Mucosa of rectum (tissue), 2 donors: ENCODE measurements at regions not wholly inside any gene's neighbourhood (a gene's known extent, or its start where the extent isn't known, plus 50 kb on each side); places are given as distances from the start of the nearest gene placed in this dataset.
A peak's percentile ranks its signal among the peaks of the same experiment; 100 is the strongest.

Source experiments
- H3K27ac ChIP-seq, 2 donors: one replicate each; pipeline ENCODE4 v1.7.0; 2013; ENCODE audit warnings: inconsistent platforms in 2 of 2, low read depth in 2 of 2, low read length in 2 of 2
- H3K27me3 ChIP-seq, 2 donors: one replicate each; pipeline ENCODE4 v1.7.0; 2013; ENCODE audit warnings: low read length in 2 of 2; ENCODE audit not compliant: control insufficient read depth in 2 of 2, insufficient read depth in 2 of 2
- H3K36me3 ChIP-seq, 2 donors: one replicate each; pipeline ENCODE4 v1.7.0; 2013; ENCODE audit warnings: low read length in 2 of 2; ENCODE audit not compliant: control insufficient read depth in 2 of 2, insufficient read depth in 2 of 2
- H3K4me1 ChIP-seq, 2 donors: one replicate each; pipeline ENCODE4 v1.7.0; 2013; ENCODE audit warnings: low read length in 2 of 2, mild to moderate bottlenecking in 1 of 2; ENCODE audit not compliant: control insufficient read depth in 2 of 2, insufficient read depth in 2 of 2
- H3K4me3 ChIP-seq, 2 donors: one replicate each; pipeline ENCODE4 v1.7.0; 2013; ENCODE audit warnings: low read length in 2 of 2
- H3K9ac ChIP-seq, 2 donors: one replicate each; pipeline ENCODE4 v1.7.0; 2013; ENCODE audit warnings: low read length in 2 of 2, low read depth in 1 of 2, mild to moderate bottlenecking in 1 of 2
- H3K9me3 ChIP-seq, 2 donors: one replicate each; pipeline ENCODE4 v1.7.0; 2013; ENCODE audit warnings: low read length in 2 of 2; ENCODE audit not compliant: control insufficient read depth in 2 of 2
- donor health status: healthy.
- donor health status: Normal muscosa, but diverticular disease.

DNA sequence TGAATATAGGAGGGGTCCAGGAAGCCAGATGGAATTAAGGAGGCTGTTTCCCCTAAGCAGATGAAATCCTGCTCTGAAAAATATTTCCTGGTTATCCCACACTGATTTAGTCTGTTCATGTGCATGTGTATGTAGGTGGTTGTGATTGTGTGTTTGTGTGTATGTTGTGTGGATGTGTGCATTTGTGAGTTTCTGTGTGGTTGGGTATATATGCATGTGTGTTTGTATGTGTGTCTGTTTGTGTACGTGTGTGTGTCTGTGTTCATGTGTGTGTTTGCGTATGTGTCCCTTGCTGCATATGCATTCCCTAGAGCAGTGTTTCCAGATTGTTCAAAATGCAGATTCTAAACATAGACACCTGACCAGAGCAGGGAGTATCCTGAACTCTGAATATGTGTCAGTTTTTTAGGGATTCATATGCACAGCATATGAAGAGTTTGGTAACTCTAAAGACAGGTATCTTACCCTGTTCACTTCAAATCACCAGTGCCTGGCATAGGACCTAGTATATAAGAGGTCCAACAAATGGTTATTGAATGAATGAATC, 239.8 kb downstream of the MAFB start:
- H3K9me3 ChIP-seq: no peaks in the 10 kb centered on the region
- H3K27ac ChIP-seq: no peak overlapping the region
- no peaks in the 10 kb centered on the region for H3K4me1 ChIP-seq
- H3K36me3 ChIP-seq: no peaks in the 10 kb centered on the region
- no peaks in the 10 kb centered on the region for H3K27me3 ChIP-seq
- H3K4me3 ChIP-seq: no peak overlapping the region
- H3K9ac ChIP-seq: no peak overlapping the region

DNA sequence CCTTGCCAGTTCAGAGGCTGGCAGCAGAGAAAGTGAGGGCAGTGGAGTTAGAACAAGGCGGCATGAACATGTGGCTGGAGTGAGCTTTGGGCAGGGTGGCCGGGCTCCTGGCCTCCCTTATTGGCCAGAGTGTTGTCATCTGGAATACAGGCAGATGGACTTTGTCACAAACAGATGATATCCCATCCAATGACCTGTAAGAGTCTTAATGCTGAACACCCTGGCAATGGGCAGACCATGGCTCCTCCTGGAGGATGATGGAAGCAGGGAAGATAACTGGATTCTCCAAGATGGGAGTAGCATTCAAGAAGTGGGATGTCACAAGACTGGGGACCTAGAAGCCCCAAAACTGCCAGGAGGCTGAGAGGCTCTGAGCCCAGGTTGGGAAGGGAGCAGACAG, 242.1 kb downstream of the MAFB start:
- Histone ChIP-seq H3K27me3 (no peaks in the 10 kb centered on the region), H3K36me3 (no peaks in the 10 kb centered on the region), H3K9me3 (no peaks in the 10 kb centered on the region), H3K4me3 (no peak overlapping the region), H3K27ac (no peak overlapping the region), H3K9ac (no peak overlapping the region), H3K4me1 (no peaks in the 10 kb centered on the region)

DNA sequence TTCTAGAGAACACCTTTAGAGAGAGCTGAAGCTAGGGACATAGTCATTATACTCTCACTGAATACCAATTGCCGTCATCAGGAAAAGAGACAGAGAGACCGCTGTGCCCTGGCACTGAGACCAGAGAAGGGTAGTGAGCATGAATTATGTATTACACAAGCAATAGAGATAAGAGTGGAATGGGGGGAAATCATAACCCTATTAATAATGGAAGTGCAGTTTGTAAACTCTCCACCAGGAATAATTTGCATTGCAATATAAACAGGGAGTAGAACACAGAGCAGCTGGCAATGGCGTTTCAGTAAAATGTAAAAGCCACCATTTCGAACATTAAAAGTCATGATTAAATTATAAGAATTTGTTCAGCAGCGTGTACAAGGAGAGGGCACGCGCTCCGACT, 244.5 kb downstream of the MAFB start:
- H3K4me1 ChIP-seq: no peaks in the 10 kb centered on the region
- no peak overlapping the region for H3K4me3 ChIP-seq
- no peaks in the 10 kb centered on the region for H3K9me3 ChIP-seq
- H3K36me3 ChIP-seq: no peaks in the 10 kb centered on the region
- no peaks in the 10 kb centered on the region for H3K27me3 ChIP-seq
- peak overlapping the region in 1 of 2 donors; percentile 29 for H3K9ac ChIP-seq
- no peak overlapping the region for H3K27ac ChIP-seq

DNA sequence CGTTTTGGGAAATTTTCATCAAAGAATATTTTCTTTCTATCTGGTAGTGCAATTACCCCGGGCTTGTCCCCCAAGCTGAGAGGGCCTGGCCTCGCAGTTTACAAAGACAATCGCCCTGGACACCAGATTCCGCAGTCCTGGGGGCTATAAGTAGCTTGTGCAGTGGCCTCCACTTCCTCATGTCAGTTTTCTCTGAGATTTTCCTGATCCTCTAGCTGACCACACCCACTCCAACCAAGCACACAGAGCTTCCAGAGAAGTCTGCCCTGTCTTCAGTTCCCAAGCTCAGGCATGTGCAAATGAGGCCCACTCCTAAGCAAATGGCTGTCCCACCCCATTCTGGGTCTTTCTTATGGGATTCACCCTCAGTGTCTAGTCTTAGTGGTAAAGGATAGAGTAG, 245.3 kb downstream of the MAFB start:
- Histone ChIP-seq H3K9me3 (no peaks in the 10 kb centered on the region), H3K9ac (no peak overlapping the region), H3K27ac (no peak overlapping the region)

DNA sequence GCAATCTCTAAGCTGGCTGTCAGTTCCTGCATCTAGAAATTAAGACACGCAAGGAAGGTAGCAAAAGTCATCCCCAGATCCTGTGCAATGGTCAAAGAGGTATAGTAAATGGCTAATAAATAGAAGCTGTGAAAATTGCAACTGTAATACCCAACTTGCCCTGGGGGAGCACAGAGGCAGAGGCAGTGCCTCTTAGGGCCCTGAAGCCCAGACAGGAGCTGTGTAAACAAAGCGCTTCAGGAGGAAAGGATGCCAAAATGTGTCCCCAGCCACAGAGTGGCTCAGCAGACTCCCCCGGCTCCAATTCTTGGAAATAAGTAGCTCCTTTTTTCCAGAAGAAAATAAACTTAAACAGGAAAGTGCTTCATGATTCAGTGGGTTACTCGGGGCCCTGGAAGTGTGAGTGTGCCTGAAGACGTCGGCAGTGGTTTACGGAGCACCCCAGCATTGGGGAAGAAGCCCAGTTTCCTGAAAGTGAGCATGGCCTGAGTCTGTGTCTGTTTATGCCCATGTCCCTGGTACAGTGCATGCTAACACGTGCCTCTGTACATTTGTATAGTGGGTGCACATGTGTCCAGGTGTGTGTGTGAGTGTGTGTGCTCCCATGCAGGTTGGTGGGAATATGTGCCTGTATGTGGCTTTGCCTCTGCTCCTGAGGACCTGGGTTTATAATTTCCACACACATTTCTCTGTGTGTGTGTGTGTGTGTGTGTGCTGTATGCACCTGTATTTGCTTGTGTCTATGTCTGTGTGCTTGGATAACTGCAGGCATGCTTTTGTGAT, 246.7 kb downstream of the MAFB start:
- Histone ChIP-seq H3K9ac (no peak overlapping the region), H3K9me3 (no peaks in the 10 kb centered on the region), H3K27me3 (no peaks in the 10 kb centered on the region), H3K36me3 (no peaks in the 10 kb centered on the region), H3K4me3 (no peak overlapping the region), H3K27ac (no peak overlapping the region), H3K4me1 (no peaks in the 10 kb centered on the region)

More for the DNA sequence above, 245.3 kb downstream of the MAFB start:
- Histone ChIP-seq H3K4me3 (no peak overlapping the region), H3K4me1 (no peaks in the 10 kb centered on the region), H3K27me3 (no peaks in the 10 kb centered on the region), H3K36me3 (no peaks in the 10 kb centered on the region)

DNA sequence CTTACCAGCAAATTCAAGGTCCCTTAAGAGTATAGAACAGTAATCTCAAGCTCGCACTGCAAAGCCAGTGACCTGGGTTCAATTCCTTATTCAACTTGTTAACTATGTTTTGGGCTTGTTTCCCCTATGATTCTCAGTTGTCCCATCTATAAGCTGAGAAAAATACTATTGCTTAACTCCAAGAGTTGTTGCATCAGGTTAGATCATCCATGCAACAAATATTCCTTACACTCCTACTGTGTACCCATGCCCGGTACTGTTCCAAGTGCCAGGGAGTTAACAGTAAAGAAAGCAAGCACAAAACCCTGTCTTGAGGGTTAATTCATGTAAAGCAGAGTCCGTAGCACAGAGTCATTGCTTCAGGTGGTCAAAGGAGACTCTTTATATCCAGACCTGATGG, 247.3 kb downstream of the MAFB start:
- Histone ChIP-seq H3K9ac (no peak overlapping the region), H3K9me3 (no peaks in the 10 kb centered on the region), H3K36me3 (no peaks in the 10 kb centered on the region), H3K4me3 (no peak overlapping the region), H3K4me1 (no peaks in the 10 kb centered on the region), H3K27me3 (no peaks in the 10 kb centered on the region), H3K27ac (no peak overlapping the region)

DNA sequence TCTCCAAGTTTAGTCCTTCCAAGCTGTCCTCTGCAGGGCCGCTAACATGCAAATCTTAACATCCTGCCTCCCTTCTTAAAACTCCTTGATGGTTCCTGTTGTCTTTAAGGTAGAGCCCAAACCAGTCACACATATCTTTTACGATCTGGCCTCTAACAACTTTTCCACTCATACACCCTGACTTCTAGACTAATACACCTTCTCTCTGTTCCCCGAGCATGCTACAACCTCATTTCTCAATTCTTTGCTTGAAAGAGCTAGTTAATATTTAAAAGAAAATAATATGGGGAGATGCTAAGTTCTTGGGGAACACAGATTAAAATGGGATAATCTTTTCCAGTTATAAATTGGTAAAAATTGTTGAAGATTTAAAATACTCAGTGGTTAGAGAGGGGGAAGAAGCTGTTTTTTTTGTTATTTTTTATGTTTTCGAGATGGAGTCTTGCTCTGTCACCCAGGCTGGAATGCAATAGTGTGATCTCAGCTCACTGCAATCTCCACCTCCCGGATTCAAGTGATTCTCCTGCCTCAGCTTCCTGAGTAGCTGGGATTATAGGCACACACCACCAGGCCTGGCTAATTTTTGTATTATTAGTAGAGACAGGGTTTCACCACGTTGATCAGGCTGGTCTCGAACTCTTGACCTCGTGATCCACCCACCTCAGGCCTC, 250.7 kb downstream of the MAFB start:
- H3K36me3 ChIP-seq: no peaks in the 10 kb centered on the region
- H3K4me3 ChIP-seq: no peak overlapping the region
- no peak overlapping the region for H3K27ac ChIP-seq
- no peaks in the 10 kb centered on the region for H3K27me3 ChIP-seq
- no peaks in the 10 kb centered on the region for H3K9me3 ChIP-seq
- no peaks in the 10 kb centered on the region for H3K4me1 ChIP-seq
- H3K9ac ChIP-seq: no peak overlapping the region

DNA sequence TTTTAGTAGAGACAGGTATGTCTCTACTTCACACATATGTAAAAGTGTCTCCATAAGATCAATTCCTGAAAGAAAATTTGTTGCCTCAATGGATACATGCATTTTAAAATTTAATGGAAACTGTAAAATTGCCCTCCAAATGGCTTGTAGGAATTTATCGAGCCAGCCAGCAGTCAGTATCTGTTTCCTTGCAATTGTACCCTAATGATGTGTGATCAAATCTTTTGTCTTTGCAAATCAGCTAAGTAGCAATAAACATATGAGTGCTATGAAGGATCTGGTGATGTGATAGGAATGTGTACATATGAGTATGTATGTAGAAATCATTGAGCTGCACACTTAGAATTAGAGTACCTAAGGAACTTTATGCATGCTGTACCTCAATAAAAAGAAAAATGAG, 253.0 kb downstream of the MAFB start:
- Histone ChIP-seq H3K4me3 (no peak overlapping the region), H3K27ac (no peak overlapping the region), H3K4me1 (no peaks in the 10 kb centered on the region), H3K9ac (no peak overlapping the region), H3K27me3 (no peaks in the 10 kb centered on the region), H3K36me3 (no peaks in the 10 kb centered on the region), H3K9me3 (no peaks in the 10 kb centered on the region)

DNA sequence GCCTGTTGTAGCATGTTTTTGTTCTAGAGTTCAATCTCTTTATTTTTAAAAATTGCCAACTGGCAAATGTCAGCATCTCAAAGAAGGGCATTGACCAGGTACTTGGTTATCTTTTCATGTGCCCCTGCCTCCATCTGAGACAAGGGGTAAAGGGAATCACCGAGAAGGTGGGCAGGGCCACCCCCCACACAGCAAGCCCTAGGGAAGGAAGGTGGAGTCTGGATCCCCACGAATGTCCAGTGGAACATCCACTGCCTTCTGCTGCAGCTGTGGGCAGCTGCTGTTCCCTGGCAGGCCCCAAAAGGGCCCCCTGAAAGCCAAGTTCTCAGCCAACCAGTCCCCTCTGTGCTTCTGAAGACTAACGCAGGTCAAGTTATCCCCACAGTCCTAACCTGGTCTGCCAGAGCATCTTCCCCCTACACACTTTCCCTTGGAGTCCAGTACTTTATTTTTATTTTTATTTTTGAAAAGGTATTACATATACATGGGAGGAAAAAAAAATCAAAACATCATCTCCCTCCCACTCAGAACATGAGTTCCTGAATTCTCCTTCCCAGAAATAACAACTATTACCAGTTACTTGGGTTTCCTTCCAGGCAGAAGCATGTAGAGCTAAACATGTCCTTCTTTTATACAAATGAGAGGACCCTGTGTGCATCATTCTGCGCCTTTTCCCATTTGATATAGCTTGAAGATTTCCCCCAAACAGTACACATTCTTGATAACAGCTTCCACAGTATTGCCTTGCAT, 253.7 kb downstream of the MAFB start:
- no peaks in the 10 kb centered on the region for H3K9me3 ChIP-seq
- H3K27ac ChIP-seq: no peak overlapping the region
- no peaks in the 10 kb centered on the region for H3K4me1 ChIP-seq
- H3K9ac ChIP-seq: no peak overlapping the region
- no peaks in the 10 kb centered on the region for H3K36me3 ChIP-seq
- H3K4me3 ChIP-seq: no peak overlapping the region
- H3K27me3 ChIP-seq: no peaks in the 10 kb centered on the region

DNA sequence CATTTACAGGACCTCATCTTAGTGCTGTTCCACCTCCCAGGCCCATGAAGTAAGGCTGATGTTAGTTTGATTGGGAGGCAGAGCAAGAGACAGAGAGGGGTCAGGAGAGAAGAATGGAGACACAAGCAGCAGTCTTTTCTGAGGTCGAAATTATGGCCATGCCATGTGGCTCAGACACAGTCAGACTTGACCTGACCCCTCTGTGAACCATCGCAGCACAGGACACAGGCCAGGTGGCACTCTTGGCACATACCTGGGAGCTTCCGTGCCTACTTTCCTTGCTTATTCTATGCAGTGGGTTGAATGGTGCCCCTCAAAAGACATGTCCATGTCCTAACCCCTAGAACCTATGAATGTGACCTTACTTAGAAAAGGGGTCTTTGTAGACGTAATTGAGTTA, 254.9 kb downstream of the MAFB start:
- no peaks in the 10 kb centered on the region for H3K27me3 ChIP-seq
- H3K4me1 ChIP-seq: no peaks in the 10 kb centered on the region
- H3K27ac ChIP-seq: no peak overlapping the region
- H3K9me3 ChIP-seq: no peaks in the 10 kb centered on the region
- no peaks in the 10 kb centered on the region for H3K36me3 ChIP-seq
- no peak overlapping the region for H3K9ac ChIP-seq
- H3K4me3 ChIP-seq: no peak overlapping the region
